H1 (cell line): ENCODE measurements at regions not wholly inside any gene's neighbourhood (a gene's known extent, or its start where the extent isn't known, plus 50 kb on each side); places are given as distances from the start of the nearest gene placed in this dataset.

ENCODE experiments used
- ATF3 ChIP-seq: IDR thresholded peaks from 2 replicates; pipeline ENCODE4 v1.6.1; 2011; ENCODE audit warnings: low read depth, mild to moderate bottlenecking, low read length; ENCODE audit not compliant: insufficient read depth
- CBX5 ChIP-seq: fragments of 300-800, 300-1000 bp; sonication (generic); IDR thresholded peaks from 2 replicates; pipeline ENCODE4 v1.7.1; 2016; ENCODE audit warnings: antibody characterized with exemption, low read length, low read depth
- CREB1 ChIP-seq: IDR thresholded peaks from 2 replicates; pipeline ENCODE4 v1.6.1; 2012; ENCODE audit warnings: inconsistent platforms
- CTBP2 ChIP-seq: IDR thresholded peaks from 2 replicates; pipeline ENCODE4 v1.7.0; 2011; ENCODE audit warnings: borderline replicate concordance, mild to moderate bottlenecking, moderate library complexity, mixed read lengths, low read length; ENCODE audit not compliant: insufficient read depth, insufficient read length
- KDM4A ChIP-seq: IDR thresholded peaks from one replicate; pipeline ENCODE4 v1.7.1; 2012; ENCODE audit warnings: low read depth, mild to moderate bottlenecking, moderate library complexity, low read length, inconsistent platforms; ENCODE audit not compliant: severe bottlenecking
- NANOG ChIP-seq: IDR thresholded peaks from 2 replicates; pipeline ENCODE4 v1.6.1; 2011; ENCODE audit warnings: low read length, low read depth, mild to moderate bottlenecking, inconsistent platforms; ENCODE audit not compliant: insufficient read depth, poor library complexity, severe bottlenecking
- NRF1 ChIP-seq: IDR thresholded peaks from 2 replicates; pipeline ENCODE4 v1.6.1; 2011; ENCODE audit warnings: mild to moderate bottlenecking, low read depth, low read length, improper control_type of control experiment
- POU5F1 ChIP-seq: IDR thresholded peaks from 2 replicates; pipeline ENCODE4 v1.6.1; 2011; ENCODE audit warnings: low read depth, mild to moderate bottlenecking, low read length, moderate library complexity
- SP1 ChIP-seq: IDR thresholded peaks from 2 replicates; pipeline ENCODE4 v1.6.1; 2011; ENCODE audit warnings: low read depth, low read length
- YY1 ChIP-seq: IDR thresholded peaks from 2 replicates; pipeline ENCODE4 v1.6.1; 2011; ENCODE audit warnings: low read depth, mild to moderate bottlenecking, low read length
- TF ChIP-seq, protein P1 (sequence below): fragments of 300-600 bp; sonication (generic); IDR thresholded peaks from 2 replicates; pipeline ENCODE4 v1.7.1; 2012; ENCODE audit warnings: low read length, moderate library complexity, mild to moderate bottlenecking, inconsistent platforms; ENCODE audit not compliant: insufficient replicate concordance

GRCh38 chr5:129844764-129845163 lies 59.5 kb upstream of the CHSY3 start (continued):
- TF ChIP-seq, protein P1, sequence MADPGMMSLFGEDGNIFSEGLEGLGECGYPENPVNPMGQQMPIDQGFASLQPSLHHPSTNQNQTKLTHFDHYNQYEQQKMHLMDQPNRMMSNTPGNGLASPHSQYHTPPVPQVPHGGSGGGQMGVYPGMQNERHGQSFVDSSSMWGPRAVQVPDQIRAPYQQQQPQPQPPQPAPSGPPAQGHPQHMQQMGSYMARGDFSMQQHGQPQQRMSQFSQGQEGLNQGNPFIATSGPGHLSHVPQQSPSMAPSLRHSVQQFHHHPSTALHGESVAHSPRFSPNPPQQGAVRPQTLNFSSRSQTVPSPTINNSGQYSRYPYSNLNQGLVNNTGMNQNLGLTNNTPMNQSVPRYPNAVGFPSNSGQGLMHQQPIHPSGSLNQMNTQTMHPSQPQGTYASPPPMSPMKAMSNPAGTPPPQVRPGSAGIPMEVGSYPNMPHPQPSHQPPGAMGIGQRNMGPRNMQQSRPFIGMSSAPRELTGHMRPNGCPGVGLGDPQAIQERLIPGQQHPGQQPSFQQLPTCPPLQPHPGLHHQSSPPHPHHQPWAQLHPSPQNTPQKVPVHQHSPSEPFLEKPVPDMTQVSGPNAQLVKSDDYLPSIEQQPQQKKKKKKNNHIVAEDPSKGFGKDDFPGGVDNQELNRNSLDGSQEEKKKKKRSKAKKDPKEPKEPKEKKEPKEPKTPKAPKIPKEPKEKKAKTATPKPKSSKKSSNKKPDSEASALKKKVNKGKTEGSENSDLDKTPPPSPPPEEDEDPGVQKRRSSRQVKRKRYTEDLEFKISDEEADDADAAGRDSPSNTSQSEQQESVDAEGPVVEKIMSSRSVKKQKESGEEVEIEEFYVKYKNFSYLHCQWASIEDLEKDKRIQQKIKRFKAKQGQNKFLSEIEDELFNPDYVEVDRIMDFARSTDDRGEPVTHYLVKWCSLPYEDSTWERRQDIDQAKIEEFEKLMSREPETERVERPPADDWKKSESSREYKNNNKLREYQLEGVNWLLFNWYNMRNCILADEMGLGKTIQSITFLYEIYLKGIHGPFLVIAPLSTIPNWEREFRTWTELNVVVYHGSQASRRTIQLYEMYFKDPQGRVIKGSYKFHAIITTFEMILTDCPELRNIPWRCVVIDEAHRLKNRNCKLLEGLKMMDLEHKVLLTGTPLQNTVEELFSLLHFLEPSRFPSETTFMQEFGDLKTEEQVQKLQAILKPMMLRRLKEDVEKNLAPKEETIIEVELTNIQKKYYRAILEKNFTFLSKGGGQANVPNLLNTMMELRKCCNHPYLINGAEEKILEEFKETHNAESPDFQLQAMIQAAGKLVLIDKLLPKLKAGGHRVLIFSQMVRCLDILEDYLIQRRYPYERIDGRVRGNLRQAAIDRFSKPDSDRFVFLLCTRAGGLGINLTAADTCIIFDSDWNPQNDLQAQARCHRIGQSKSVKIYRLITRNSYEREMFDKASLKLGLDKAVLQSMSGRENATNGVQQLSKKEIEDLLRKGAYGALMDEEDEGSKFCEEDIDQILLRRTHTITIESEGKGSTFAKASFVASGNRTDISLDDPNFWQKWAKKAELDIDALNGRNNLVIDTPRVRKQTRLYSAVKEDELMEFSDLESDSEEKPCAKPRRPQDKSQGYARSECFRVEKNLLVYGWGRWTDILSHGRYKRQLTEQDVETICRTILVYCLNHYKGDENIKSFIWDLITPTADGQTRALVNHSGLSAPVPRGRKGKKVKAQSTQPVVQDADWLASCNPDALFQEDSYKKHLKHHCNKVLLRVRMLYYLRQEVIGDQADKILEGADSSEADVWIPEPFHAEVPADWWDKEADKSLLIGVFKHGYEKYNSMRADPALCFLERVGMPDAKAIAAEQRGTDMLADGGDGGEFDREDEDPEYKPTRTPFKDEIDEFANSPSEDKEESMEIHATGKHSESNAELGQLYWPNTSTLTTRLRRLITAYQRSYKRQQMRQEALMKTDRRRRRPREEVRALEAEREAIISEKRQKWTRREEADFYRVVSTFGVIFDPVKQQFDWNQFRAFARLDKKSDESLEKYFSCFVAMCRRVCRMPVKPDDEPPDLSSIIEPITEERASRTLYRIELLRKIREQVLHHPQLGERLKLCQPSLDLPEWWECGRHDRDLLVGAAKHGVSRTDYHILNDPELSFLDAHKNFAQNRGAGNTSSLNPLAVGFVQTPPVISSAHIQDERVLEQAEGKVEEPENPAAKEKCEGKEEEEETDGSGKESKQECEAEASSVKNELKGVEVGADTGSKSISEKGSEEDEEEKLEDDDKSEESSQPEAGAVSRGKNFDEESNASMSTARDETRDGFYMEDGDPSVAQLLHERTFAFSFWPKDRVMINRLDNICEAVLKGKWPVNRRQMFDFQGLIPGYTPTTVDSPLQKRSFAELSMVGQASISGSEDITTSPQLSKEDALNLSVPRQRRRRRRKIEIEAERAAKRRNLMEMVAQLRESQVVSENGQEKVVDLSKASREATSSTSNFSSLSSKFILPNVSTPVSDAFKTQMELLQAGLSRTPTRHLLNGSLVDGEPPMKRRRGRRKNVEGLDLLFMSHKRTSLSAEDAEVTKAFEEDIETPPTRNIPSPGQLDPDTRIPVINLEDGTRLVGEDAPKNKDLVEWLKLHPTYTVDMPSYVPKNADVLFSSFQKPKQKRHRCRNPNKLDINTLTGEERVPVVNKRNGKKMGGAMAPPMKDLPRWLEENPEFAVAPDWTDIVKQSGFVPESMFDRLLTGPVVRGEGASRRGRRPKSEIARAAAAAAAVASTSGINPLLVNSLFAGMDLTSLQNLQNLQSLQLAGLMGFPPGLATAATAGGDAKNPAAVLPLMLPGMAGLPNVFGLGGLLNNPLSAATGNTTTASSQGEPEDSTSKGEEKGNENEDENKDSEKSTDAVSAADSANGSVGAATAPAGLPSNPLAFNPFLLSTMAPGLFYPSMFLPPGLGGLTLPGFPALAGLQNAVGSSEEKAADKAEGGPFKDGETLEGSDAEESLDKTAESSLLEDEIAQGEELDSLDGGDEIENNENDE: no peak
- TF ChIP-seq YY1 (no peak), CTBP2 (no peak), NANOG (no peak), CREB1 (no peak), ATF3 (no peak), SP1 (no peak), CBX5 (no peak), NRF1 (no peak), KDM4A (no peak), POU5F1 (no peak)
